CD4-positive, alpha-beta T cell treated with Interleukin-6 at 100 ng/mL for 8 hours (primary cell): ENCODE measurements at regions not wholly inside any gene's neighbourhood (a gene's known extent, or its start where the extent isn't known, plus 50 kb on each side); places are given as distances from the start of the nearest gene placed in this dataset.
A peak's percentile ranks its signal among the peaks of the same experiment; 100 is the strongest.
"Not testable (repeated sequence)": the region's sequence is repeated elsewhere in the genome, so short reads cannot be mapped to it uniquely, and the experiment has no call there.

Experiments used
- DNase-seq: peaks from one replicate; pipeline ENCODE4 v3.0.0-alpha.2; 2020; ENCODE audit warnings: mixed read lengths, low spot score

- DNase-seq, result not testable (repeated sequence)
Observed at GRCh38 chr3:177394231-177395024, 197.1 kb upstream of the TBL1XR1 start.

DNA sequence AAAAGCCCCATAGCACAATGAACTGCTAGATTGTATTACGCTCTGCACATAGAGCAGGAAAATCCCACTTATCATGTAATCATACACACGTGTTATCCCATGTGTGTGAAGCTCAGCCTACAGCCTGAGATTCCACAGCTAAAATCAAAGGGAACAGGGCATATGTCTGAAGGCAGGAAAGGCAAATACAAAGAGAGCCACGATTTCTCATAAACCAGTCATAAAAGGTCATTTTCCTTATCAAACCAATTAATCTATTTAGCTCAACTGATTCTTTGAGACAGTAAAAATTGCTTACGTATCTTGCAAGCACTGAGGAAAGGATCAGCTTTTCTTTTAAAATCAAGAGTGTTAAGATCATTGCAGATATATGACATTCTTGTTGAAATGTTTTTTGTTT is 199.5 kb upstream of the TBL1XR1 start:
- DNase-seq, result no peak

- no peak for DNase-seq
Observed at GRCh38 chr3:177401375-177401774, 204.1 kb upstream of the TBL1XR1 start.

DNA sequence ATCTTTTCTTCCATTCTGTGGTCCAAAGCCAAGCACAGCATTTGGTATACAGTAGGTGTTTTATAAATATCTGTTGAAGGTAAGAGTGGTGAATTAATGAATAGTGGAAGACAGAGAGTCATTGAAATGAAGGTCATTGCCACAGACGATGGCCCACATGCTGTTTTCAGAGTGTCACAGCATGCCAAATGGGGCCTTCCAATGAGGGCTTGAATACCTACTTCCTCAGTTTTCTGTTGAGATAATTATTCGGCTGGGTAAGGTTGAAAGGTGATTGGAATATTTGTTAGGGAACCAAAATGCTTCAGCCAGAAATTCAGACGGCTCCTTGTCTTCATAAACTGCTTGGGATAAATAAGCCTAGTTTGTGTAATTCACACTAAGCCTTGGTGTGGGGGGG is 205.3 kb upstream of the TBL1XR1 start:
- no peak for DNase-seq

DNA sequence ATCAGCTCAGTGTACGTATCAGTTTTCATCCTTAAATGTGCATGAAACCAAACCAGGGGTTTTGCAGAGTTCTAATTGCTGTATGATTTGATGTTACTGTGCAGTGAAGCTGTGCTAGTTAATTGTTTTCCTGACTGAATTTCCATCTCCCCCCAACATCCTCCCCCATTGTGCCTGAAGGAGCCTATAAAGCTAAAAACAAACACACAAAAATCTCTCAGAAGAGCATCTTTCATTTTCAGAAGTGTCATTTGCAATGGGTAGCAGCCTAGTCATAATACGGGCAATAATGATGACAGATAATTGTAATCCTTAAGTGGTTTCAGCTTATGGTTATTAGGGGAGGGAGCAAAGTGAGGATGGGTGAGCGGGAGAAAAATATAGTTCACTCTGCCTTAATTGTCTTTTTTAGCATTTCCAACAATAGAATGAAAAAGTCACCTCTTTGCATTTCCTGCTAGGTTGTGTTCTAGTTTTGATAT is 207.9 kb upstream of the TBL1XR1 start:
- DNase-seq, result no peak

DNA sequence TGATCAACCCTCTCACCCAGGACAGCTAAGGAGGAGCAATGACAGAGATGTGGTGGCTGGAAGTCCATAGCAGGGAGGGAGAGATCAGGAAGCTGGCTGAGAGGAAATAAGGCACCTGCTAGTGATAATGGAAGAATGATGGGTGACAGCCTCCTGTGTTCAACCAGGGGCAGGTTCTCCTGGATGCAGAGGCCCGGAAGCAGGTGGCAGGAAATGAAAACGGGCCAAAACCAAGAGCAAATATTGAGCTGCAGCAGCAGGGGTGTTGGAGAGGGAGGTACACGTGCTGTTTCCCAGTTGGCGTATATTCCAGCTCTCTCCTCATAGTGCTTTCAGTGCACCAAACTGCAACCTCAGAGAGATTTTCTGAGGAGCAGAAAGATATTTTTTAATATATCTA is 213.4 kb upstream of the TBL1XR1 start:
- peak; percentile 19 for DNase-seq

DNA sequence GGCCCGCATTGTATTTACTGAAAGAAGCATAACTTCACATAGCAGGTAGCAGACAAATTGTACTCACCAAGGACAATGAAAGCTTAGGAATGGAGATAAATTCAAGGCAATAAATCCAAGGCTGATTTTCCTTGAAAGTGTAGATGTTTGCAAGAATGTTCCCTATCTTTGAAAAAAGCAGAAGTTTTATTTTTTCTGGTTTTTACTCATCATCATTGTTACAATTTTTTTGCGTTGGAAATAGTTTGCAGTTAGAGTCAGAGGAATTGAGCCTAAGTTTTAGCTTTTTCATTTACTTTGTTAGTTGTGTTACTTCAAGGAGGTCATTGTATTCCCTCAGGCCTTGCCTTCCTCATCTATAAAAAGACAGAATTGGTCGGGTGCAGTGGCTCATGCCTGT is 213.9 kb upstream of the TBL1XR1 start:
- DNase-seq, result no peak

- DNase-seq, result not testable (repeated sequence)
Observed at GRCh38 chr3:177412677-177413170, 215.4 kb upstream of the TBL1XR1 start.

DNA sequence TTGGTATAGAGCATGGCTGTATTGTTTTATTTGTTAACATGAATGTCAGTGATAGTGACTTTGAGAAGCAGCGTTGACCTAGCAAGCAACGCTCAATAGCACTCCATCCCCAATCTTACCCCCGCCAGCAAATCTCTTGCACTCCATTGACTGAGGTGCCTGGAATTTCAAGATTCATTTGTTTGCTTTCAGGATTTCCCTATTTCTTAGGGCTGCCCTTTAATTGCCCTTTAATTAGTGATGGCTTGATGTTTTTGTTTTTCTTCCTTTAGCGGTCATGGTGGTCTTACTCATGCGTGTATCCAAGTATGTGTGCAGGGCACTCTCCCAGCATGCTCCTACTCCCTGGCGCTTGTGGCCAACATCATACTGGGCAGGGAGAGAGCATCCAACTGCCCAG is 216.8 kb upstream of the TBL1XR1 start:
- DNase-seq, result no peak

GRCh38 chr3:177418787-177419186 is 221.5 kb upstream of the TBL1XR1 start:
- no peak for DNase-seq

DNA sequence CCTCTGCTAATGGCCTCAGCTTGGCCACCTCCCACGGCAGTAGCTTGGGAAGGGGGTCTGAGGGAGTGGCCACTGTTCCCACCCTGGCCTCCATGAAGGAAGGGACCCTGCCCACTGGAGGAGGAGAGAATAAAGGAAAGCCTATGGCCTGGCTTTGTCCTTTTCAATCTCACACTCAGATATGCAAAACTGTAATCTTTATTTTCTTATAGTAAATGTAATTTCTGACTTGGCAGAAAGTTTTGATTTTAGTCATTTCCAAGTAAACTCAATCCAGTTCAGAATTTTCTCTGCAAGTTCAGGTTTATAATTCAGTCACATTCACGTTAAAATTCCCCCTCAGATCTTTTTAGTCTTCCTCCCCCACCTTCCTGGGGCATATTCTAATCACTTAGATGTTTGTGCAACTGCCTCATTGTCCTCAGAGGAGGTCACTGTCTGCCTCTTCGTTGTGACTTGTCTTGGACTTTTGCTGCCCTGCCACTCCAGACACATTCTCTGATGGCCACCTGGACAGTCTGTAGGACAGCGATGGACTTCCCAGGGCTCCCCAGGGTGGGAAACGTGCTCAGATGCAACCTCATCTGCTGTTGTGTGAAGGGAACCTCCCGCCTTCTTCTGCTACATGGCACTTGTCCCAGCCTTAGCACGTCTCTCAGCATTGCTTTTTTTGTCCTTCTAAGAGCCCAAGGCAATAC is 222.8 kb upstream of the TBL1XR1 start:
- no peak for DNase-seq

DNA sequence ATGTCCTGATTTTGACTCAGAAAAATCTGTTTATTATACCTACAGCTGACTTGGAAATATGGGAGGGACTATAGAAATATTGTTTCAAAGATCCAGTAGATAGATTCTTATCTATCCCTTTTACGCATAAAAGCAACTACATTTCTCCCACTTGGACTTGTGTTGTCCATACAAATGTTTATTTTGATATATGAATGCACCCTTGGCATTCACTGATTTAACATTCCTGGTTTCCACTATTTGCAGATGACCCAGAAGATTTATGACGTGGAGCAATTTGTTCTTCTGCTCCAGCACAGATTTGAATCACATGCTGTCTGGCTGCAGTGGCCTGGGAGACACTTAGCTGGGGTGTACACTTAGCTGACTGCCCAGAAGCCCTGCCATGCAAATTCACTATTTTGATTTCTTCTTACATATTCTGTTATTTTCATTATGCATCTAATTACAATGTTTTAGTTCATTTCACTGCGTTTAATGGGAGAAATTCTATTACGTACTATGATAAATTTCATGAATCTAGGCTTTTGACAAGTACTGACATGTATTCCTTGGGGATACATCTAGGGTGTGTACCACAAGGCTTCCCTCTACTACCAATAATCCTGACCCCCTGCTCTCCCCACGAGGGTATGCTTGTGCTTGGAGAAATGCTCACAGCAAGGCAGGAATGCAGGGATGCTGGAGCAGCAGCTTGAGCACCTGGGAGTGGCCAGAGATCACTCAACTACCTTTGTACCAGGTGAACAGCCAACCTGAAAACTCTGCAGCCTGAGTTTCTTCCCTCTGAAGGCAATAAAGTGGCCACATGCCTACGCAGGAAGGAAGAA is 223.6 kb upstream of the TBL1XR1 start:
- no peak for DNase-seq

DNA sequence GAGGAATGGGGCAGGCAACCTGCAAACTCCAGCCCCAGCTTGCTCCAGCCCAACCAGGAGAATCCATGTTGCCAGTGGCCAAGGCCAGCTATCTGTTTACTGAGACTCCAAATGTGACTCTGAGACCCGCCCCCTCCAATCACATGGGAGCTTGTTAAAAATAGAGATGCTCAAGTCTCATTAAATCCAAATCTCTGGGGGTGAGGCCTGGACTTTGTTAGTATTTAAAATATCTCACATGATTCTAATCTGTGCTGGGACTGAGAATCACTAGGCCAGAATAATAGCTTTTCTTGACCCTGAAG is 224.2 kb upstream of the TBL1XR1 start:
- DNase-seq, result no peak

- DNase-seq, result no peak
Observed at GRCh38 chr3:177424521-177424920, 227.2 kb upstream of the TBL1XR1 start.

DNA sequence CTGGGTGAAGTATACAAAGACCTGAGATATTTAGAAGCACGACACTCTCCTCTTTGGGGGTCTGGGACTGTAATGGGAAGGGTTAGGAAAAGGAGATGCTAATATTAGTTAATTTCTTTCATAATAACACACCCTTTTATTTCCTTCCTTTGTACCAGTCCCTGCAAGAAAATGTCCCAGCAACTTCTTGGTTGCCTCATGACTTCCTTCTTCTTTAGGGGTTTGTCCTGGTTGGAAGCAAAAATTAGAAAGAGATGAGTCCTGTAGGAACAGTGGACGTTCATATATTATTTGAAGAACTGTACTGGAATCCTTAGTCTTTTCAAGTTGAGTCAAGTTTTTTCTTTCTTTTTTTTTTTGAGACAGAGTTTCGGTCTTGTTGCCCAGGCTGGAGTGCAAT is 227.8 kb upstream of the TBL1XR1 start:
- no peak for DNase-seq

- no peak for DNase-seq
Observed at GRCh38 chr3:177426106-177426877, 229.0 kb upstream of the TBL1XR1 start.

GRCh38 chr3:177426878-177427495 is 229.7 kb upstream of the TBL1XR1 start:
- DNase-seq, result peak; percentile 47

- peak; percentile 9 for DNase-seq
Observed at GRCh38 chr3:177427540-177427939, 230.3 kb upstream of the TBL1XR1 start.

- DNase-seq, result no peak
Observed at GRCh38 chr3:177429079-177429478, 231.8 kb upstream of the TBL1XR1 start.

GRCh38 chr3:177429771-177430170 is 232.5 kb upstream of the TBL1XR1 start:
- no peak for DNase-seq

DNA sequence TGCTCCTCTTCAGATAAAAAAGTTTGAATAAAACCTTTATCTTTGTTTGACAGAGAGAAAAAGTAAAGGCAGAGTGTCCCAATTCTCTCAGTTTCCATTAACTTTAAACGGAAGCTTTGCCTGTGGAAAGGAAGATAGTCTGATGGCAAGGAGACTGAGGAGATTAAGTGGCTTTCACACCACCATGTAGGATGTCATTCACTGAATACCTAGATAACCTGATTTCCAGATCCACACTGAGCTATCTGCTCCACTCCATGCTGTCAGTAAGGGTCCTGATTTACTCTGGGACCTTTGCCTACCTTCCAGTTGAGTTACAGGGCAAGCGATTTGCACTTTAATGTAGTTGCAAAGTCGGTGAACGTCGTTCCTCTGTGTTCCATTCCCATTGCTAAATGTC is 233.4 kb upstream of the TBL1XR1 start:
- DNase-seq, result no peak
